Activated T-helper 17 cell treated with anti-CD3 and anti-CD28 coated beads, Interleukin-2, amount 50 U/mL, for 72 hours (primary cell): ENCODE measurements at regions not wholly inside any gene's neighbourhood (a gene's known extent, or its start where the extent isn't known, plus 50 kb on each side); places are given as distances from the start of the nearest gene placed in this dataset.
"Not testable (repeated sequence)": the region's sequence is repeated elsewhere in the genome, so short reads cannot be mapped to it uniquely, and the experiment has no call there.

ENCODE experiments used
- ATAC-seq: fragments of 150-1000 bp; cut with Tn5 transposase; replicated peaks from 2 replicates; pipeline ENCODE4 v1.10.0; 2021; ENCODE audit warnings: mild to moderate bottlenecking, moderate library complexity
- H3K27ac Mint-ChIP-seq: one replicate; pipeline ENCODE4 v1.8.0; 2022; ENCODE audit warnings: mixed read lengths
- H3K27me3 Mint-ChIP-seq: one replicate; pipeline ENCODE4 v1.8.0; 2022; ENCODE audit warnings: mixed read lengths
- H3K36me3 Mint-ChIP-seq: one replicate; pipeline ENCODE4 v1.8.0; 2022; ENCODE audit warnings: low read depth, mild to moderate bottlenecking, mixed read lengths
- H3K4me1 Mint-ChIP-seq: one replicate; pipeline ENCODE4 v1.8.0; 2022; ENCODE audit warnings: mixed read lengths
- H3K4me3 Mint-ChIP-seq: one replicate; pipeline ENCODE4 v1.8.0; 2022; ENCODE audit warnings: mild to moderate bottlenecking, mixed read lengths
- H3K9me3 Mint-ChIP-seq: one replicate; pipeline ENCODE4 v1.8.0; 2022; ENCODE audit warnings: mixed read lengths

DNA sequence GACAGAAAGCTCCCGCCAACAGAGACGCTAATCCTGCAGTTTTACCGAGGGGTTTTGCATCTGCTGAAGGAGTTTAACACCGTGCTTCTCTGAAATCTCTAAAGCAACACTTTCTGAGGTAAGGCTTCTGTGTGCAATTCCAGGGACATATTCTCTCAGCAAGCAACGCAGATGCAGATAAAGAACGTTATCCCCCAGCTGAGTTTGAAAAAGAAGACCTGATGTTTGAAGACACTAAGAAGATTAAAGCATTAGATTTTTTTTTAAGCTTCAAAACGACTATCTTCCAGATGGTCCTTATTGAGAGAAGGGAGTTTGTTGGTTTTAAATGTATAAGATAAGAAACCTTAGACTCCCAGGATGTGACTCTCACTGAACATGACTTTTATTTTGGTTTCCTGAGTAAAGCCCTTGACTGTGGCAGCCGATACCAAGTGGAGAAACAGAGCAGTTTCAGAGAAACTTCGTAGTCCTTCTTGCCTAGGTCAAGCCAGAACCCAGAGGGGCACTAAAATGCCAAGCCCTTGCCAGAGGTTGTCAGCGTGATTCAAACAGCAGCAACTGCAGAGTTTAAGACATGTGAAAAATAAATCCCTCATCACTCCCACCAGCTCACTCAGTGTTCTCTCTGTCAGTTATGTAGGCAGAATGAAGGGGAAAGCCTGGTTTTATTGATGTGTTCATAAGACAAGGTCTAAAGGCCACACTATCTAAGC is 353.3 kb upstream of the CNR1 start:
- Mint-ChIP-seq H3K27ac (no peak overlapping the region), H3K4me3 (no peak overlapping the region), H3K9me3 (no peaks in the 10 kb centered on the region), H3K27me3 (peaks cover 7% of the 10 kb centered on the region), H3K36me3 (no peaks in the 10 kb centered on the region), H3K4me1 (no peaks in the 10 kb centered on the region)
- no peak for ATAC-seq

DNA sequence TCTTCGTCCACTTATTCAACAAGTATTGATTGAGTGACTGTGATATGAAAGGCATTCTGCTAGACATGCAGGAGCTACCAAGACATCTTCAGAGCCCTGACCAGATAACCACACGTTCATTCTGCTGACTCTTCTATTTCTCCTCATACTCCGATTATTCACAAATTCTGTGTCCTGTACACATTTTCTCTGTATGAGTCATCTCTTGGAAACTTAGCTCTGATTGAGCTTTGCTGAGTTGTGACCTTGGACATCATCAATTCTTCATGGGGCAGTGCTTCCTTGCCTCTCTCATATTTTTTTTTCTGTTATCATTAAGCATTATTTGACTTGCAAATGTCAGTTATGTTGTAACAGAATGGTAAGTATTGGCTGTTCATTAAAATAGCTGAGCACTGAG is 351.6 kb upstream of the CNR1 start:
- no peaks in the 10 kb centered on the region for H3K36me3 Mint-ChIP-seq
- ATAC-seq: no peak
- H3K9me3 Mint-ChIP-seq: no peaks in the 10 kb centered on the region

DNA sequence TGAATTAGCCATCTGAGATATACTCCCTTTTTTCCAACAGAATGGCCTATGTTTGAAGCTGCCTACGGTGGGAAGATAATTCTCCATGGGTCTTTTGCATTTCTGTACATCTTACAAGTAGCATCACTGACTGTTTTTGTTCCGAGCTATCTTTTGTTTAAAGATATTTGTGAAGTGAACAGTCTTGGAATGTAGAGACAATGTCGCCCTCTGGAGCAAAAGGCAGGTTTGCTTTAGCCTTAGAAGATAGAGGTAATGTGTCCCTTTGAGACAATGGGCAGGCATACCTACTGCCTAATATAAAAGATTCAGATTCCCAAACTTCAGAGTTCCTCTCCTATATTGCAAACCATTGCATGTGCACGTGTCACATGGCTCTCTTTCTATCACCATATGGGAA is 347.8 kb upstream of the CNR1 start:
- no peak for ATAC-seq
- peaks cover 7% of the 10 kb centered on the region for H3K27me3 Mint-ChIP-seq

More for the DNA sequence above, 351.6 kb upstream of the CNR1 start:
- Mint-ChIP-seq H3K4me3 (no peak overlapping the region), H3K4me1 (no peaks in the 10 kb centered on the region), H3K27ac (no peak overlapping the region), H3K27me3 (peaks cover 7% of the 10 kb centered on the region)

DNA sequence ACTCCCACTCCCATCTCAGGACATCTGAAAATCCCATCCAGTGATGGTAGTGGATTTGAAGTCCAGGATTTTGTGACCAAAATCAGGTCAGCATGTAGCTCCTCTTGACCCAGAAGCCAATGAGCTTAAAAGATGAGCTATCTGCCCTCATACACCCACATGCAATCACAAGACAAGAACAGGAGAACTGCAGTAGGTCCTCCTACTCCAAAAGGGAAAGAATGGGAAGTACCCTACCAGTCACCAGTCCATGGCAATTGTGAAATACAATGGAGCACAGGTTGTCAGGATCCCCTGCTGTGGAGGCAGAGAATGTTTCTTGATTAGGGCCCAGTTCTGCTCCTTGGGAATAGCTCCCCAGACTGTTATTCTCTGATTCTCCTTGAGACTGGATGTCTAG is 347.3 kb upstream of the CNR1 start:
- no peak overlapping the region for H3K4me3 Mint-ChIP-seq
- no peaks in the 10 kb centered on the region for H3K4me1 Mint-ChIP-seq
- H3K9me3 Mint-ChIP-seq: no peaks in the 10 kb centered on the region
- no peaks in the 10 kb centered on the region for H3K36me3 Mint-ChIP-seq
- no peak for ATAC-seq
- H3K27ac Mint-ChIP-seq: no peak overlapping the region
- H3K27me3 Mint-ChIP-seq: peaks cover 7% of the 10 kb centered on the region

More for the DNA sequence above, 347.8 kb upstream of the CNR1 start:
- no peaks in the 10 kb centered on the region for H3K4me1 Mint-ChIP-seq
- H3K27ac Mint-ChIP-seq: no peak overlapping the region
- no peaks in the 10 kb centered on the region for H3K9me3 Mint-ChIP-seq
- no peaks in the 10 kb centered on the region for H3K36me3 Mint-ChIP-seq
- no peak overlapping the region for H3K4me3 Mint-ChIP-seq

DNA sequence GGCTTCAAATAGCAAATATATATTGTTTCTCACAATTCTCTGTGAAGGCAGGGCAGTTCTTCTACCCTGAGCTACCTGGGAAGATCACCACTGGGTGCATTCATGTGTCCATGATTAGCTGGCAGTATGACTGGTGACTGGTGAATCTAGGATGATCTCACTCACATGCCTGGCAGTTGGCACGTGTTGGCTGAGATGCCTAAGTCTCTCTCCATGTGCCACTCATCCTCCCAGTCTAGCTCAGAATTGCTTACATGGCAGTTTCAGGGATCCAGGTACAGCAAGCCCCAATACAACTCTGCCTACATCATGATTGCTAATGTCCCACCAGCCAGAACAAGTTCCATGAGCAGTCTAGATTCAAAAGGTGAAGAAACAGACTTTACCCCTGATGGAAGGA is 346.8 kb upstream of the CNR1 start:
- no peak overlapping the region for H3K4me3 Mint-ChIP-seq
- H3K36me3 Mint-ChIP-seq: no peaks in the 10 kb centered on the region
- H3K9me3 Mint-ChIP-seq: no peaks in the 10 kb centered on the region
- H3K27ac Mint-ChIP-seq: no peak overlapping the region
- H3K27me3 Mint-ChIP-seq: peaks cover 7% of the 10 kb centered on the region
- ATAC-seq: no peak
- H3K4me1 Mint-ChIP-seq: no peaks in the 10 kb centered on the region

DNA sequence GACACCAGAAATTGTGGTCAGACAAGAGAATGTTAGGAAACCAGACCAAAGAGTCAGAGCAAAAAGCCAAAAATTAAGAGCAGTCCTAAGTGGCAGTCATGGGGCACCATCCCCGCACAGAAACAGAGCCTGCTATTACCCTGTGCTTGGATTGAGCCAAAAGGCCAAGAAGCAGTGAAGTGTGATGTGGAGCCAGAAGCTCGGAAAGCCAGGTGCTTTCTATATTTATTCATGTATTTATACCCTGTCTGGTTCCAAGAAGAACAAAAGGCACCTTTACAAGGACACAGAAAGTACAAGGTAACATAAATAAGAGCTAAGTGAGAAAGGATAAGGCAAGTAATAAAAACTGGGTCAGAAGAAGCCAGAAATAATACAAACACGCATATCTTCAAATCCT is 336.2 kb upstream of the CNR1 start:
- H3K4me3 Mint-ChIP-seq: no peak overlapping the region
- H3K36me3 Mint-ChIP-seq: no peaks in the 10 kb centered on the region
- H3K27ac Mint-ChIP-seq: no peak overlapping the region
- H3K4me1 Mint-ChIP-seq: no peaks in the 10 kb centered on the region
- no peak for ATAC-seq
- H3K9me3 Mint-ChIP-seq: no peaks in the 10 kb centered on the region
- H3K27me3 Mint-ChIP-seq: peaks cover 22% of the 10 kb centered on the region

DNA sequence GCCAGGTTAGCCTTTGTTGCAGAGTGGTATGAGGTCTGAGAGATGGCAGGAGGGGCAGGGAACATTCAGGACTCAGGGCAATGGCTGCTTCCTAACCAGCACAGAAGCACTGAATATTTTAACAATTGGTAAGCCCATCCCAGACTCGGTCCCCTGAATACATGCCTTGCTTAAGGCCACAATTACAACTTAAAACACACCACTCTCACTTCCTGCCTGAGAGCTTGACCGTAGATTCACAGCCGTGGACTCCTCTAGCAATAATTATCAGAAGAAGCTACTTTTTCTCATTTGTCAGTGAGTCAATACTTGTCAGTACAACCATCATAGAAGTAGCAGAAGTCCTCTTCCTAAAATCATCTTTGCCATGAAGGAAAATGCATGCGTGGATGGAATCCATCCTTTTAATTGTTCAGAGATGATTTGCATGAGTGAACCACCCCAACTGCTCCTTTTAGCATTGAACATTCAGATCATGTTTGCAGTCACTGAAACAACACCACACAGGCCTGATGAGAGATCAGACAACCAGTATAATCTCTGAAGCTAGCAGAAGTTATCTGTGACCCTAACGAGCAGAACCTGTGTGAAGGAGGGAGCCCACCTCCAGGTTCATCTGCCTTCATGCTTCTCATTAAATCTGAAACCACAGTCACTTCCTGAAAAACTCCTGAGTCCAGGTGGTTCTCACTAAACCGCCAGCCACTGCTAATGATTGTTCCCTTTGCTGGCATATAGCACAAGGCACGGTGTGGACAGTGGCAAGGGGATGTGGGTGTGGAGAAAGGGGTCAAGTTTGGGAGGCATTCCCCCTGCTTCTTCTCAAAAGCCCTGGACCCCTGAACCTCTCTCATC is 333.9 kb upstream of the CNR1 start:
- Mint-ChIP-seq H3K36me3 (no peaks in the 10 kb centered on the region), H3K27me3 (peaks cover 22% of the 10 kb centered on the region), H3K4me1 (no peaks in the 10 kb centered on the region), H3K4me3 (no peak overlapping the region), H3K27ac (no peak overlapping the region), H3K9me3 (no peaks in the 10 kb centered on the region)
- no peak for ATAC-seq

DNA sequence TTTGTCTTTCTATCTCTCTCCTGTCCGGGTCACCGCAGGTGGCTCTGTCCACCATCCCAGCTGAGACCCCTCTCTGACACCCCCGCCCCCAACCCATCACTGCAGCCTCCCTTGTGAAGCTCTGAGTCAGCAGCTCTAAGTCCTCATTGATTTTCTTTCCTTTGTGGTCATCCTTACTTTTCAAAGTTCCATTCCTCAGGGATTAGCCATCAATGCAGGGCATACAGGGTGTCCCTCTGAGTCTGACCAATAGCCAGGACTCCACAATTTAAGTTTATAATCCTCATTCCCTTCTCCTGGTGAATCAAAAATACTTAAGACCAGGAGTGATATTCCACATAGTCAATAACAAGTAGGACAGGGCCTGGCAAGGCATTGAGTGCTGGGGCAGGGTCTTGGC is 333.3 kb upstream of the CNR1 start:
- Mint-ChIP-seq H3K4me1 (no peaks in the 10 kb centered on the region), H3K9me3 (no peaks in the 10 kb centered on the region), H3K27ac (no peak overlapping the region), H3K4me3 (no peak overlapping the region), H3K36me3 (no peaks in the 10 kb centered on the region), H3K27me3 (peaks cover 25% of the 10 kb centered on the region)
- ATAC-seq: no peak

DNA sequence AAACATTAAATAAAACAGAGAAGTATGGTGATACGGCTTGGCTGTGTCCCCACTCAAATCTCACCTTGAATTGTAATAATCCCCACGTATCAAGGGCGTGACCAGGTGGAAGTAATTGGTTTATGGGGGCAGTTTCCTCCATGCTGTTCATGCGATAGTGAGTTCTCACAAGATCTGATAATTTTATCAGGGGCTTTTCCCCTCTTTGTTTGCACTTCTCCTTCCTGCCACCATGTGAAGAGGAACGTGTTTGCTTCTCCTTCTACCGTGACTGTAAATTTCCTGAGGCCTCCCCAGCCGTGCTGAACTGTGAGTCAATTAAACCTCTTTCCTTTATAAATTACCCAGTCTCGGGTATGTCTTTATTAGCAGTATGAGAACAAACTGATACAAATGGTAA is 331.3 kb upstream of the CNR1 start:
- H3K27me3 Mint-ChIP-seq: peaks cover 26% of the 10 kb centered on the region
- H3K4me3 Mint-ChIP-seq, ATAC-seq, H3K36me3 Mint-ChIP-seq, H3K9me3 Mint-ChIP-seq, H3K27ac Mint-ChIP-seq, H3K4me1 Mint-ChIP-seq: not testable (repeated sequence)

DNA sequence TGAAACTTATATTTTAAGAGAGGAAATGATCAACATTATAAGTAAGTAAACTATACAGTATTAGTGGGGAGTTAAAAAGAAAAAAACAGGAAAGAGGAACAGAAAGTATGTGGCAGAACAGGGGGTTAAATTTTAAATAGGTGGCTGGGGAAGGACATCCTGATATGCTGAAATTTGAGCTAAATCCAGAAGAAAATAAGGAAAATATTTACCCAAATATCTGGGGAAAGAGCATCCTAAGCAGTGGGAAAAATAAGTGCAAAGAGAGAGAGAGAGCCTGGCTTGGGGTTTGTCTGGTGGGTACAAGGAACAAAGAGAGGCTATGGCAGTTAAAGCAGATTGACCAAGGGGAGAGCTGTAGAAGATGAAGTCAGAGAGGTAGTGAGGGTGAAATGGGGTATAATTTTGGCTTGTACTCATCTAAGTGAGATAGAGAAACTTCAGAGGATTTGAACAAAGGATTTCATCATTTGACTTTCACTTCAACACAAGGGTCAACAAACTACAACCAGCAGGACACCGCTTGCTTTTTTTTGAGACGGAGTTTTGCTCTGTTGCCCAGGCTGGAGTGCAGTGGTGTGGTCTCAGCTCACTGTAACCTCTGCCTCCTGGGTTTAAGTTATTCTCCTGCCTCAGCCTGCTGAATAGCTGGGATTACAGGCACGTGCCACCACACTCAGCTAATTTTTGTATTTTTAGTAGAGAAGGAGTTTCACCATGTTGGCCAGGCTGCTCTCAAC is 328.4 kb upstream of the CNR1 start:
- no peaks in the 10 kb centered on the region for H3K36me3 Mint-ChIP-seq
- no peaks in the 10 kb centered on the region for H3K9me3 Mint-ChIP-seq
- no peak overlapping the region for H3K27ac Mint-ChIP-seq
- no peak for ATAC-seq
- peaks cover 14% of the 10 kb centered on the region for H3K27me3 Mint-ChIP-seq
- H3K4me3 Mint-ChIP-seq: no peak overlapping the region
- no peaks in the 10 kb centered on the region for H3K4me1 Mint-ChIP-seq

DNA sequence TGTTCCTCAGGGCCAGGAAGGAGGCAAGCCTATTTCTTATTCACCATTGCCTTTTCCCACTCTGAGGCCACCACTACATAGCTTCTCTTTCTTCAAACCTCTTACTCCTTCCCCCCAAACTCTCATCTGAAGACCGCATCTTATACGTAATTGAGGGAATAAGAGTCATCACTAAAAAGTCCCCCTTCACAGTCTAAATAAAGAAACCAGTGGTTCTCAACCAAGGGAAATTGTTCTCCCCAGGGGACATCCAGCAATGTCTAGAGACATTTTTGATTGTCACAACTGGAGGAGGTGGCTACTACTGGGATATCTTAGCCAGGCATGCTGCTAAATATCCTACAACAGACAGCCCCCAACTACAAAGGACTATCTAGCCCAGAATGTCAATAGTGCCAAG is 327.6 kb upstream of the CNR1 start:
- ATAC-seq: no peak
- Mint-ChIP-seq H3K4me1 (no peaks in the 10 kb centered on the region), H3K4me3 (no peak overlapping the region), H3K36me3 (no peaks in the 10 kb centered on the region), H3K9me3 (no peaks in the 10 kb centered on the region), H3K27ac (no peak overlapping the region), H3K27me3 (peaks cover 12% of the 10 kb centered on the region)

DNA sequence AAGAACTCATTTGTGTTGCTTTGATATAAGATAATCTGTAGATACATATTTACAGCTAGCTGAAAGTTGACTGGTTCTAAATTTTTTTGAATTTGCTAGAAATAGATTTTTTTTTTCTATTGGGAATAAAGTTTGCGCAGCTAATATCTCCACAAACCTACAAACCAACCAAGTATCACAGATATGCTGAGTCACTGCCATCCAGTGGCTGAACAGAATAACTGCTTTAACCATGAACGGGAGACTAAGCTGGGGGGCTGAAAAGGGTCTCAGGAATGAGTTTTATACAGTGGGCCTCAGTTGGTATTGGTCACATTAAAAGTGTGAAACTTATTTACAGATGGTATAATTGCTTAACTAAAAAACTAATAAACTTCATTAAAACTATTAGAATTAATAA is 326.7 kb upstream of the CNR1 start:
- no peak overlapping the region for H3K4me3 Mint-ChIP-seq
- no peaks in the 10 kb centered on the region for H3K4me1 Mint-ChIP-seq
- H3K27ac Mint-ChIP-seq: no peak overlapping the region
- peaks cover 11% of the 10 kb centered on the region for H3K27me3 Mint-ChIP-seq
- H3K36me3 Mint-ChIP-seq: no peaks in the 10 kb centered on the region
- no peaks in the 10 kb centered on the region for H3K9me3 Mint-ChIP-seq
- ATAC-seq: no peak

DNA sequence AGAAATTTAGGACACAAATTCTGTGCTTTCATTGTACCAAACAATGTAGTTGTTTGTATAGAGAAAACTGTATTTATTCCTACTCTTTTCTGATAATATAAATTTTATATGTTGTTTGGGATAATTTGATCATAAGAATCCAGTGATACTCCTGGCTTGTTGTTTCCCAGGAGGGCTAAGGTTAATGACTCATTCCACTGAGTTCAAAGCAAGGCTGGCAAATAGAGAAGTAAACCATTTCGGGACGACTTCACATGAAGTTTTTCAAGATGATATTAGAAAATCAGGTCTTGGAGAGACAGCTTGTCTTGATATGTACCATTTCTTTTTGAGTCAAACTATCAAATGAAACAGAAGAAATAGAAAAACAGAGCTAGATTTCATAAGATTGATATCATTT is 326.1 kb upstream of the CNR1 start:
- Mint-ChIP-seq H3K4me1 (no peaks in the 10 kb centered on the region), H3K36me3 (no peaks in the 10 kb centered on the region), H3K9me3 (no peaks in the 10 kb centered on the region), H3K27ac (no peak overlapping the region), H3K4me3 (no peak overlapping the region), H3K27me3 (peaks cover 11% of the 10 kb centered on the region)
- no peak for ATAC-seq

DNA sequence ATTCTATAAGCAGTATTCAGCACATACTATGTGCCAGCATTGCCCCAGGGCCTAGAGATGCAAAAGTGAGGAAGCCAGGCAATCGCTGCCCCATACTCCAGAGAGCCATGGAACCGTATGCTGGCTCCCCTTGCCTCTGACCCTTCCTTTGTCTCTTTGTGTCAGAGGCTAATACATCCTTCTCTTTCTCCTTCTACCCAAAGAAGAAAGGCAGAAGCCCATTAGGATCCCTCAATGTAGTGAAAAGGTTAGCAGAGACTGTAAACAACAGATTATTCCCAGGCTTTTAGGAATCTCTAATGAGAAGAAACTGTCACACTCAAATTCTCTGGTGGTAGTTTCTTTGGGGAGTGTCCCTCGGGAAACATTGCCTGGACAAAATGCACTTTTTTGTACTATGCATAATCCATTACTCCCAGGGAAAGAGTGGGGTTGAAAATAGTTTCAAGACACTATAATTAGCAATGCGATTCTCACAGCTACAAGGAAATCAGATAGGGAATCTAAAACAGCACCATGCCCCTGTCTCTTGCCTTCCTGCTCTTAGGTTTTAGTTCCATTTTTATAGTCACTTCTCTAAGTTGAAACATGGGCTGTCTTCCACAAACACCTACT is 325.2 kb upstream of the CNR1 start:
- H3K4me1 Mint-ChIP-seq: no peaks in the 10 kb centered on the region
- no peak overlapping the region for H3K4me3 Mint-ChIP-seq
- H3K27ac Mint-ChIP-seq: no peak overlapping the region
- ATAC-seq: no peak
- H3K27me3 Mint-ChIP-seq: peaks cover 11% of the 10 kb centered on the region
- H3K36me3 Mint-ChIP-seq: no peaks in the 10 kb centered on the region
- no peaks in the 10 kb centered on the region for H3K9me3 Mint-ChIP-seq
